Central memory CD4-positive, alpha-beta T cell (primary cell): ENCODE measurements at regions not wholly inside any gene's neighbourhood (a gene's known extent, or its start where the extent isn't known, plus 50 kb on each side); places are given as distances from the start of the nearest gene placed in this dataset.
"Not testable (repeated sequence)": the region's sequence is repeated elsewhere in the genome, so short reads cannot be mapped to it uniquely, and the experiment has no call there.

Source experiments
- DNase-seq: peaks from one replicate; pipeline ENCODE4 v3.0.0; 2022

DNA sequence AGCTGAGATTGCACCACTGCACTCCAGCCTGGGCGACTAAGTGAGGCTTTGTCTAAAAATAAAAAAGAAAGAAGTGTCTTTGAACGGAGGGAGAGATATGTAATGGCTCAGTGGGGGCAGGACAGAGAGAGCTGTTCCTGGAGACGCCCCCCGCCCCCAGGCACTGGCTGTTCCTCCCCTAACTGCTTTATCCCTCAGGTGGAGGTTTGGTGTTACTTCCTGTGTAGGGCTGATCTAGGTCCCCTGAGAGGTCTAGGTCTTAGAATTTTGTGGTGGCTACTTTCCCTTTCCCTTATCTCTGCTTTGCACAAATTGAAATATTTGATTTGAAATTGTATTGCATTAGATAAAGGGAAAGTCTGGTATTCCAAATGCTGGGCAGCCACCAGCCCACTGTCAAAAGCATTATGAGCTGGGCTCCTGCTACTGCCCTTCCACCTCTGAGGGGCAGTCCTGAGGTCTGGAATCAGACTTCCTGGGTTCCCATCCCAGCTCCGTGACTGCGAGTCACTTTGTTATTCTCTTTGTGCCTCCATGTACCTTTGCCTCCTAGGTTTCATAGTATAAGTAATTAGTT, 134.8 kb upstream of the KIF26B start:
- DNase-seq = no peak

DNA sequence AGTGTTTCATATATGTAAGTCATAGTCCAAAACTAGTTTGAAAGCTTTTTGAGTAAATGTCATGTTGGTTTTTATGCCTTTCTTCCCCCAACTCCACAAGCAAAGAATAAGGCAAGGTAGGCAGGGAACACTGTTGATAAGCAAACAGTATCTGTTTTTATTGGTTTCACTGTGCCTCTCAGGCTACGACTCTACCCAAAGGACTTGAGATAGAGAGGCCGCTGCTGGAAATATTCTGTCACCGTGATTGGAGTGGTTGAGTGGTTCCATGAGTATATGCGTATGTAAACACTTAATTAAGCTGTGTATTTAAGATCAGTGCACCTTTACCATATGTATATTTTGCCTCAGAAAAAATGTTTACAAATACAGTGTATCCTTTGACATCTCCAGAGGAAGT, 138.1 kb upstream of the KIF26B start:
- no peak for DNase-seq

DNA sequence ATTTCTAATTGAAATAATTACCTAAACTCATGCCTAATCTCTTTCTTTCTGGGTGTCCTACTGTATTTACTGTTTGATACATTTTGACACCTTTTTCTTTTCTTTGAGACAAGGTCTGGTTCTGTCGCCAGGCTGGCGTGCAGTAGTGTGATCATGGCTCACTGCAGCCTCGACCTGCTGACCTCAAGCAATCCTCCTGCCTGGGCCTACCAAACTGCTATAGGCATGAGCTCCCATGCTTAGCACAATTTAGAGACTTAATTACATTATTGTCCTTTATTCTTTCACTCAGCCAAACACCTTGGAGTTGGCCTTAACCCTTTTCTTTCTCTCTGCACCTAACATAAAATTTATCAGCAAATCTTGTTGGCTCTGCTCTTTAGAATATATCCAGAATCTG, 139.8 kb upstream of the KIF26B start:
- no peak for DNase-seq

DNA sequence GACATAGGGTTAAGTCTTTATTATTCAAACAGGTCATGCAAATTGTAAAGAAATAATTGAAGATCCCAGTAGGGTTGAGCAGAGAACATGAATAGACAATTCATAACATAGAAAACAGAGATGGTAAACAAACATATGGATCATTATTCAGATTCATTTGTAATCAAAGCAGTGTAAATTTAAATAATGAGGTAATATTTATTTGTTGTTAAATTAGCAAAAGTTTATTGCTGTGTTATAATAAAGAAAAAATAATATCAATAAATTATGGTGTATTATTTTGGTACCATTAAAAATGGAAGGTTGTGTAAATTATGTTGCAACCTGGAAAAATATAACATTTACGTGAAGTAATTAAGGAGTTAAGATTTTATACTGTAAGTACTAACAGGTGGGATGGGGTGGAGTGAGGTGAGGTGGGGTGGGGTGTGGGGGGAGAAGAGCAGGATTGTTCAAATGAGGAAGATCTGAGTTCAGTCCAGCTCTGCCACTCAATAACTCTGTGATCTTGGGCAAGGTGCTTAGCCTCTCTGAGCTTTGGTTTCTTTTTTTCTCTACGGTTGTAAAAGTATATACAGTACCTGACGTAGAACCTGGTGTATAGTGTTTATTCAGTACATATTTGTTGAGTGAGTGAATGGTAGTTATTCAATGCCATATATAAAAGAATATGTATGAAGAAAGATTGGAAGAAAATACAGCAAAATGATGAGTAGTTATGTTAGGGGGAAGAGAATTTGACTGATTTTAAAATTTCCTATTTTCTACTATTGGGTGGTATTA, 140.3 kb upstream of the KIF26B start:
- no peak for DNase-seq

DNA sequence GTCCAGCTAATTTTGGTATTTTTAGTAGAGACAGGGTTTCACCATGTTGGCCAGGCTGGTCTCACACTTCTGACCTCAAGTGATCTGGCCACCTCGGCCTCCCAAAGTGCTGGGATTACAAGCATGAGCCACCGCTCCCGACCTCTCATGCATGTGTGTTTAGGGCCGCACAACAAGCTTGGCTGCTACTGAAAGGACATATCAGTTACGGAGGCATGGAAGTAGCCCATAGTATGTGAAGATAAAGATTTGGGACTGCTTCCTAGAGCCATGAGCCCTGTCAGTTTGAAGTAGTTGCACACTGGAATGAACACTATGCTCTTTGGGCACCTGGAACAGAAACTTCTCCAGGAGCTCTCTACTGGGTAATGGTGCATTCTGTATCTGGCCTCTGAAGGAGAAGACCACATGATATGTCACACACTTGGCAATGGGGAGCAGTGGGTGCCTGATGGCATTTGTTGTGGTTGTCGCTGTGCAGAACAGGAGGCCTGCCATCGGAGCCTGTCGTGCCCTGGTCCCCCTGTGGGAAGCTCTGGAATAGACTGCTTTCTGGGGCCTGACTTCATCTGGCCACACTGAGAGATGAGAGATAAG, 144.7 kb upstream of the KIF26B start:
- DNase-seq = no peak

DNA sequence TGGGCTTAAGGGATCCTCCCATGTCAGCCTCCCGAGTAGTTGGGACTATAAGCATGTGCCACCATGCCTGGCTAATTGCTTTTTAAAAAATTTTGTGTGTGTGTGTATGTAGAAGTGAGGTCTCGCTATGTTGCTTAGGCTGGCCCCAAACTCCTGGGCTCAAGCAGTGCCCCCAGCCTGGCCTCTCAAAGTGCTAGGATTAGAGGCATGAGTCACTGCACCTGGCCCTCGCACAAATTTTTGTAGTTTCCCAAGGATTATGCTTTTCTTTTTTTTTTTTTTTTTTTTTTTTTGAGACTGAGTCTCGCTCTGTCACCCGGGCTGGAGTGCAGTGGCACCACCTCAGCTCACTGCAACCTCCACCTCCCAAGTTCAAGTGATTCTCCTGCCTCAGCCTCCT, 144.4 kb upstream of the HNRNPU start:
- DNase-seq = no peak

DNA sequence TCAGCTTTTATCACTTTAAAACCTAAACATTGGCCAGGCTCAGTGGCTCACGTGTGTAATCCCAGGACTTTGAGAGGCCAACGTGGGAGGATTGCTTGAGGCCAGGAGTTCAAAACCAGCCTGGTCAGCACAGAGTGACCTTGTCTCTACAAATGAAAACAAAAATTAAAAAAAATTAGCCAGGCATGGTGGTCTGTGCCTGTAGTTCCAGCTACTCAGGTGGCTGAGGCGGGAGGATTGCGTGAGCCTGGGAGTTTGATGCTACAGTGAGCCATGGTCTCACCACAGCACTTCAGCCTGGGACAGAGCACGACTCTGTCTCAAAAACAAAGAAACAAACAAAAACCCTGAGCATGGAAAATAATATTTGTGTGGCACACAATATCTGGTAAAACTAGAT, 143.5 kb upstream of the HNRNPU start:
- no peak for DNase-seq

DNA sequence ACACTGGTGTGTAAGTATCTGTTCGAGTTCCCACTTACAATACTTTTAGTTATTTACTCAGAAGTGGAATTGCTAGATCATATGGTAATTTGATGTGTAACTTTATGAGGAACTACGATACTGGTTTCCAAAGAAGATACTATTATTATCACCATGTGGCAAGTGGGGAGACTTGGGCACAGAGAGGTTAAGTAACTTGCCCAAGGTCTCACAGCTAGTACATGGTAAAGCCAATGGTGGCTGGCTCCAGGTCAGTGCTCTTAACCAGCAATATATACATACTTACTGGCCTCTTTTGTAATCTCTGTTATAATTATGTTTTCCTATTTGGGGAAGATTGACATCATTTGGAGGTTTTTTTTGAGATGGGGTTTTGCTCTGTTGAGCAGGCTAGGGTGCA, 138.9 kb upstream of the HNRNPU start:
- no peak for DNase-seq

DNA sequence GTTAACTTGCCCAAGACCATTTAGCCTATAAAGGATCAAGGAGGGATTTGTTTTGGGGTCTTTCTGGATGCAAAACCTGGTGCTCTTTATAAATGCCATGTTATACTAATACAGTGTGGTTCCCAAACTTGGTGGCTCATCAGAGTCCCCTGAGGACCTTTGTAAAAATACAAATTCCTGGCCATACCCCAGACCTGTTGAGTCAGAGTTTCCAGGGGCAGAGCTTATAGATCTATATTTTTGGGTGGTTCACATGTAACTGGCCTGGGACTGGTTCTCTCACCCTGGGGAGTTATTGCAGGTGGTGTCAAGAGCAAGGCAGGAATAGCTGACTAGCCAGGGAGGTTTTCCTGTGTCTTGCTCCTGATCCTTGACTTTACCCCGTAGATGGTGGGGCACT, 136.9 kb upstream of the HNRNPU start:
- no peak for DNase-seq

DNA sequence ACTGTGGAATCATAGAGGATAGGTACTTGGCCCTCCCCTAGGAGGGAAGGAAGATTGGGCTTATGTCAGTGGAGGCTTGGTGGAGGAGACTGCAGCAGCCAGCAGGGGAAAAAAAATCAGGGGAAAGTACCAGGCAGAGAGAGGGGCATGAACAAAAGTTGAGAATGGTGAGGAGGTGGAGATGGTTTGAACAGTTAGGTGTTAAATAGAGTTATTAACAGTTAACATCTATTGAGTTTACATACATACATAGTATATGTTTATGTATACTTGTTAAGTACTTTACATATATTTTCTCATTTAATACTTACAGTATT, 136.5 kb upstream of the HNRNPU start:
- DNase-seq = no peak

DNA sequence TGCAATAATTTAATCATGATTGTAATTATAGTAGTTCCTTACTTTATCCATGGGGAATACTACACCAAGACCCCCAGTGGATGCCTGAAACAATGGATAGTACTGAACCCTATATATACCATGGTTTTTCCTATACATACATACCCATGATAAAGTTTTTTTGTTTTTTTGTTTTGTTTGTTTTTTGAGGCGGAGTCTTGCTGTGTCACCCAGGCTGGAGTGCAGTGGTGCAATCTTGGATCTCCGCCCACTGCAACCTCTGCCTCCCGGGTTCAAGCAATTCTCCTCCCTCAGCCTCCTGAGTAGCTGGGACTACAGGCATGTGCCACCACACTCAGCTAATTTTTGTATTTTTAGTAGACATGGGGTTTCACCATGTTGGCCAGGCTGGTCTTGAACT, 135.3 kb upstream of the HNRNPU start:
- not testable (repeated sequence) for DNase-seq

DNA sequence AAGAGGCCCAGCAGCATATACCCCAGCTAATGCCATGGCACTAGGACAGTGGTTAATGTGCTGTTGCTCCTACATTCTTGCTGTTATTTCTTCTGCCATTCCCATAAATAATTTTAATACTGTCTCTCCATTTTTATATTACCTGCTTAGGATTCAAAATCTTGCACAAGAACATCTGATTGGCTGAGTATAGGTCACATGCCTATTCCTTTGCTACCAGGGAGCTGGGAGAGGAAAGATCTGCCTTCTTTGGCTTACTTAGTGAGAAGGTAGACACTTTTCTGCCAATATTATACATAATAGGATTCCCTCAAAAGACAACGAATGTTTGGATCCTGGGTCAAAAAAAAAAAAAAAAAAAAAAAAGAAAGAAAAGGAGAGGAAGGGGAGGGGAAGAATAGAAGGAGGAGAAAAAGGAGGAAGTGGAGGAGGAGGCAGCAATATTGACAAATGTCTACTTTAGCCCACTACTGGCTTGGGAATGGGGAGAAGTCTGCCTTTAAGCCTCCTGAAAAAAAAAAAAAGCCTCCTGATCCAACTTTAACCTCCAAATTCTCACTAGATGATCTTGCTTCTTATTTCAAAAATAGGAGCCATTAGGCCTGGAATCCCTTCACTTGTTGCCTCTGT, 134.5 kb upstream of the HNRNPU start:
- DNase-seq = no peak

DNA sequence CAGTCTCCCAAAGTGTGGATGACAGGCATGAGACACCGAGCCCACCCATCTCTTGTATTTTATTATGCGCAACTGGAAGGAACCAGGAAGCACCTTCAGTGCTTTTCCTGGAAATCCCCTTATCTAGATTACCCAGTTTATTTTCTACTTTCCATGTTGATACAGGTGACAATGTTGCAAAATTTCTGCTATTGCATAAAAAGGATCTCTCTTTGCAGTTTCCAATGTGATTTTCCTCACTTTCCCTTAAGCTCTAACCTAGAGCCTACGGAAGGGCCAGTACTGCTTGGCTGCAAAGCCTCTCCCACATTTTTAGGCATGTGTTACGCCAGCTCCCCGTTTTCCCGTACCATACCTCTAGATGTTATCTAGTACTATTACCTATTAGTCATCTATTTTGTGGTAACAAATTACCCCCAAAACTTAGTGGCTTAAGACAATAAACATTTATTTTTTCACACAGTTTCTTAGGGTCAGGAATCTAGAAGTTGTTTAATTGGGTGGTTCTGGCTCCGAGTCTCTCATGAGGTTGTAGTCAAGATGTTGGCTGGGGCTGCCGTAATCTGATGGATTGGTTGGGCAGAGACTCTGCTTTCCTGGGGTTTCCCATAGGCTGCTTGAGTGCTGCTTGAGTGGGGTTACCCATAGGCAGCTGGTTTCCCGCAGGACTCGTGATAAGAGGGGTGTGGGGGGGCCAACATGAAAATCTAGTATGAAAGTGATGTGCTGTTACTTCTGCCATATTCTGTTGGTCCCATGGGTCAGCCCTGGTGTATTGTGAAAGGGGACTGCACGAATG, 131.5 kb upstream of the HNRNPU start:
- DNase-seq = no peak

DNA sequence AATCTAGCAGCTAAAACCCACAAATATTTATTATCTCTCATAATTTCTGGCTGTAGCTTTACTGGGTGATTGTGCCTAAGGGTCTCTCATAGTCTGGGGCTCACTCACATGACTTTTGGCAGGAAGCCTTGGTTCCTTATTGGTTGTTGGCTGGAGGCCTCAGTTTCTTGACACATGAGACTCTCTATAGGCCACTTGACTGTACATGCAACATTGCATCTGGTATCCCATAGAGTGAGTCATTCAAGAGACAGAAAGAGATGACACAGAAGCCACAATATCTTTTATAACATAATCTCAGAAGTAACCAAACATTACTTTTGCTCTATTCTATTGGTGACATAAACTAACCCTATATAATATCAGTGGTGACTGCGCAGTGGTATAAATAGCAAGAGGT, 128.5 kb upstream of the HNRNPU start:
- no peak for DNase-seq

DNA sequence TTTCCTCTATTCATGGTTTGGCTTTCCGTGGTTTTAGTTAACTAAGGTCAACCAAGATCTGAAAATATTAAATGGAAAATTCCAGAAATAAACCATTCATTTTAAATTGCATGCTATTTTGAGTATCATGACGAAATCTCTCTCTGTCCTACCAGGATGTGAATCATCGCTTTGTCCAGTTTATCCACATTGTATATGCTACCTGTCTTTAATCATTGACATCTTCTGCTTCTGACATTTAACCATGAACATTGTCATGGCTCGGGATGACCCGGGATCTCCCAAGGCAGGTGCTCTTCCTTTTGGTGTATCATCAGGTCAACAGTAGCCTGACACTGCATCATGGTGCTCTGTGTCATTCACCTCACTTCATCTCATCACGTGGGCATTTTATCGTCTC, 125.5 kb upstream of the HNRNPU start:
- DNase-seq = no peak

DNA sequence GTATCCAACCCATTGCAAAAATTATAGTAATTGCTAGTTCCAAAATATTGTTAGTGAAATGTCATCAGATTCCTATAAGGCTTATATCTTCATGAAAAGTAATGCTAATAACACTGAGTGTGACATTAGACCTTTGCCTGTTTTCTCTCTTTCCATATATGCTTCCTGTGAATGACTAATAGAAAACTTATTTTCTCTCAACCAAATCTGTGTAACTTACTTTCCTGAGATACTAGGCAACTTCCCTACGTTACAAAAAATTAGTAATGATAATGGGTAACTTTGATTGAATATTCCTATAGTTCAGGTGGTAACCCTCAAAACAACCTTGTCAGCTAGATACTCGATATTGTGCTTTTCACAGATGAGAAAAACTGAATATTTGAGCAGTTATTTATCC, 124.2 kb upstream of the HNRNPU start:
- no peak for DNase-seq

DNA sequence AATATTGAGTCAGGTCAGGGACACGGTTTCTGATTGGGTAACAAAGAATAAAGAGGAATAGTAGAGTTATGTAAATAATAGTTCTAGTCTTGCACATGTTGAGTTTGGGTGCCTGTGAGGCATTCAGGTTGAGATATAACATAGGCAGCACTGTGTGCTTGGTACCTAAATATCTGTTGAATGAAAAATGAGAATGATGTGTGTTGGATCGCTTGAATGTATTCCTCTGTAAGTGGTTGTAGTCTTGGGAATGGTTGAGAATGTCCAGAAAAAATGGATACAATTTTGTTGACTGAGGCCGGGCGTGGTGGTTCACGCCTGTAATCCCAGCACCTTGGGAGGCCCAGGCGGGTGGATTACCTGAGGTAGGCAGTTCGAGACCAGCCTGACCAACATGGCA, 116.3 kb upstream of the HNRNPU start:
- DNase-seq = no peak

DNA sequence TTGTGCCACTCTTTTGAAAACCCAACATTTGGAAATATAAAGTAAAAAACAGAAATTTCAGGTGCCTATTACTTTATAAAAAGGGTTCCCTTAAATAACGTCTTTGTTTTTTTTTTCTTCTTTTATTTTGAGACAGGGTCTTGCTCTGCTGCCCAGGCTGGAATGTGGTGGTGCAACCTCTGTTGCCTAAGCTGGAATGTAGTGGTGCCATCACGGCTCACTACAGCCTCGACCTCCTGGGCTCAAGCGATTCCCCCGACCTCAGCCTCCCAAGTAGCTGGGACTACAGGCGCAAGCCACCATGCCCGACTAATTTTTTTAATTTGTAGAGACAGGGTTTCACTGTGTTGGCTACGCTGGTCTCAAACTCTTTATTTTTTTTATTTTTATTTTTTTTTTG, 110.2 kb upstream of the HNRNPU start:
- no peak for DNase-seq

DNA sequence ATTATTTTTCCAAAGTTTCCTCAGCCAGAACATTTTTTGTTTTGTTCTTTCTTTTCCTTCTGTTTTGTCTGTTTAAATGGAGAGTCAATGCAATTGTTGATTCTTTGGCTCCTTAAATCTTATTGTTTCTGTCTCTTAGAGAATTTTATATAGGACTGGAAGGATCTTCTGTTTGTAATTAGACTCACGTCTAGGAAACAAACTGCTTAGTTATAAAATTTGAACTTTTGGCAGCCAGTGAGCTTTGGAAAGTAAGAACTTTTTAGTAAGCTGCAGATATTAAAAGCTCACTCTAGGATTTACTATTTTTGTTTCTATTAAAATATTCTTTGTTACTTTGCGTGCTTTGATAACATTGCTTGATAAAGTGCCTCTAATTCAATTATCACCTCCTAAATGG, 109.8 kb upstream of the HNRNPU start:
- DNase-seq = no peak

DNA sequence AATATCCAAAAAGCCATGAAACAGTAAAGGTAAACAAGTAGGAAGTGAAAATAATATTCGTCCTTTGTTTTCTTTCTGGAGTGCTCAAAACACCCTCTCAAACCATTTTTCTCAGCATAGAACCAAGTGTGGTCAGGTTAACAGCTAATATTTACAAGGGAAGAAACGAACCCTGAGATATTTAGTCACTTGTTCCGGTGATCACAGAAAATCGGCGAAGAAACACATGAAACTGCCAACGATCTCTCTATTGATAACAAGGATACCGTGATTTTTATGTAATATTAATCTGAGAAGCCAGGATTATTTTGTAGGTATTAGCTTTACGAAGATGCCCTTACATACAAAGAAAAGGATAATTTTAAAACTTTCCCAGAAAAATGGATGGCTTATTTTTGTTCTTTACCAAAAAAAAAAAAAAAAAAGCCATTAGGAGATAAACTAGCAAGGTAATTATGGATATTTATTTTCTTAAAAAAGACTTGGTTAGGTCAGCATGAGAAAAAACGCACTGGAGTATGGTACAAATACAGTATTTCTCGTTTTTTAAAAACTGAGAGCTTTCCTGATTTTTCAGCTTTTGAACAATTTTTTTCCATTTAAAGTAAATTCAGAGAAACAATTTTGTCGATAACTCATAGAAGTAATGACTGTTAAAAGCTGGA, 107.3 kb upstream of the HNRNPU start:
- no peak for DNase-seq

DNA sequence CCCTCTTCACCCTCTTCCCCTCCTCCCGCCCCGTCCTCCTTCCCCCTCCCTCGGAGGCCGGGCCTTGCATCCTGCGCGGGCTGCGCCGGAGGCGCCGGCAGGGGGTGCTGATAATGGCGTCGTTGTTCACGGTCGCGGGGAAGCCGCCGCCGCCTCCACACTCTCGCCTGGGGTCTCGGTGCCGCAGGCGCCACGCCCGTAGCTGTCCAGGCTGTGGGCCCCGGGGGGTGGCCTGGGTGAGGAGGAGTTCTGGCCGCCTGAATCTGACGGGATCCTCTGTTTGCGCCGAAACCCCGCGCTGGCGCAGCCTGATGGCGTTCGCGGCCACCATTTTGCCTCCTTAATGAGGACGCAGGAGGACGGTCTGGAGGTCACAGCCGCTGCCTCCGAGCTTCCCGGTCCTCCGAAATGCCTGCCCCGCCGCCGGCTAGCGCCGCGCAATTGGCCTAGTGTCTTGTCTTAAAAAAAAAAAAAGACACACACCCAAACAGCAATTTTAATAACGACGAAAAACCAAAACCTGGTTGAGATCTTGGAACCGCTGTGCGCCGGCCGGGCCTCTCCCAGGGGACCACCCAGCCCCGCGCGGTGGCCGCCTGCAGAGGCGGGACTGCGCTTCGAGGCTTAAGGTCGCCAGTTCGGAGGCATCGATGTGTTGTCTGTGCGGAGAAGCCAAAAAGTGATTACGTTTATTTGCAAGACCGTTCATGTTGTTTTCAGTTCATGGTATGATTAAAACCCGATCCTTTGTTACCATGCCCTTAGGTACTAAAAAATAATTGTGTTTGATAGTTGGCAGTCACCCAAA, 106.6 kb upstream of the HNRNPU start:
- peak; percentile 93 for DNase-seq

DNA sequence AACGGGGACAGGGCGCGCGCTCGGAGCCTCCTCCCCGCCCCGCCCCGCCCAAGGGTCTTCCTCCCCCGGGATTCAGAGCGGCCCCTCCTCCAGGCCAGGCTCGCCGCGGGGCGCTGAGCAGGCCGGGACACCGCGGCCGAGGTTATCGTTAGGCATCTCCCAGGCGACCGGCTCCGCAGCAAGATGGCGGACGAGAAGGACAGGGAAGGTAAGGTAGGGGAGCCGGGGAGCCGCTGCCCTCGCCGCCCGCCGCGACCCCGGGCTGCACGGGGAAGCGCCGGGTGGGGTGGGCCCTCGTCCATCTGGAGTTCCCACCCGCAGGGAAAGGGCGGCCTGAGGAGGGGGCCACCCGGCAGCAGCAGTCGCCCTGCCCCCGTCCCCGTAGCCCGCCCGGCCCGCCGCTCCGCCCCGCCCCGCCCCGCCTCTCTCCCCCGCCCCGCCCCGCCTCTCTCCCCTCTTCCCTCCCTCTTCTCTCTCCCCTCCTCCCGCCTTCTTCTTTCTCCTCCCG, 105.9 kb upstream of the HNRNPU start:
- no peak for DNase-seq
